Neural cell (in vitro differentiated cells): ENCODE measurements at regions not wholly inside any gene's neighbourhood (a gene's known extent, or its start where the extent isn't known, plus 50 kb on each side); places are given as distances from the start of the nearest gene placed in this dataset.

Source experiments
- H2AFZ ChIP-seq: fragments of 200-600, 300-800 bp; sonication (generic), shearing (Covaris generic); 2 replicates; pipeline ENCODE4 v1.6.0; 2014; ENCODE audit warnings: low read depth, mild to moderate bottlenecking, antibody characterized with exemption, low read length, moderate library complexity
- H3F3A ChIP-seq: fragments of 200-600 bp; shearing (Covaris generic); 2 replicates; pipeline ENCODE4 v1.6.1; 2016; ENCODE audit warnings: mild to moderate bottlenecking, moderate library complexity, mixed read lengths, antibody characterized with exemption, low read length; ENCODE audit not compliant: insufficient read depth, poor library complexity, severe bottlenecking
- H3K27ac ChIP-seq: fragments of 200-600, 300-800 bp; sonication (generic), shearing (Covaris generic); 2 replicates; pipeline ENCODE4 v1.5.1; 2014; ENCODE audit warnings: mild to moderate bottlenecking, low read length, moderate library complexity
- H3K27me3 ChIP-seq: fragments of 300-800, 200-600 bp; sonication (generic), shearing (Covaris generic); 2 replicates; pipeline ENCODE4 v1.6.0; 2014; ENCODE audit warnings: mild to moderate bottlenecking, low read depth, low read length, moderate library complexity; ENCODE audit not compliant: insufficient read depth
- H3K36me3 ChIP-seq: fragments of 300-800, 200-600 bp; sonication (generic), shearing (Covaris generic); 2 replicates; pipeline ENCODE4 v1.5.1; 2014; ENCODE audit warnings: mild to moderate bottlenecking, antibody characterized with exemption, low read length, moderate library complexity; ENCODE audit not compliant: insufficient read depth
- H3K4me2 ChIP-seq: fragments of 300-800, 200-600 bp; sonication (generic), shearing (Covaris generic); 2 replicates; pipeline ENCODE4 v1.6.0; 2014; ENCODE audit warnings: mild to moderate bottlenecking, low read length
- H3K4me3 ChIP-seq: fragments of 300-800, 200-600 bp; sonication (generic), shearing (Covaris generic); 2 replicates; pipeline ENCODE4 v1.5.1; 2014; ENCODE audit warnings: mild to moderate bottlenecking, low read length, moderate library complexity
- H3K79me2 ChIP-seq: fragments of 200-600 bp; shearing (Covaris generic); replicated peaks from 2 replicates; pipeline ENCODE4 v1.6.0; 2014; ENCODE audit warnings: mild to moderate bottlenecking, low read length, moderate library complexity; ENCODE audit not compliant: insufficient read depth
- H3K9ac ChIP-seq: fragments of 300-800, 200-600 bp; sonication (generic), shearing (Covaris generic); 2 replicates; pipeline ENCODE4 v1.6.1; 2016; ENCODE audit warnings: mild to moderate bottlenecking, low read length, mixed read lengths
- H3K9me2 ChIP-seq: fragments of 200-600 bp; shearing (Covaris generic); 2 replicates; pipeline ENCODE4 v1.6.1; 2016; ENCODE audit warnings: mild to moderate bottlenecking, low read length, mixed read lengths; ENCODE audit not compliant: insufficient read depth
- H3K9me3 ChIP-seq: fragments of 200-600, 300-800 bp; sonication (generic), shearing (Covaris generic); 2 replicates; pipeline ENCODE4 v1.6.1; 2016; ENCODE audit warnings: mild to moderate bottlenecking, mixed run types, low read length, moderate library complexity, mixed read lengths
- H4K20me1 ChIP-seq: fragments of 200-600 bp; shearing (Covaris generic); 2 replicates; pipeline ENCODE4 v1.6.1; 2016; ENCODE audit warnings: mild to moderate bottlenecking, mixed run types; ENCODE audit not compliant: insufficient read depth
- EP300 ChIP-seq: fragments of 450-650 bp; conservative IDR thresholded peaks from 2 replicates; pipeline ENCODE4 v1.6.1; 2014; ENCODE audit warnings: antibody characterized with exemption, mild to moderate bottlenecking, moderate library complexity; ENCODE audit not compliant: poor library complexity, severe bottlenecking
- EZH2 ChIP-seq: fragments of 200-600, 300-800 bp; shearing (Covaris generic), sonication (generic); IDR thresholded peaks from 2 replicates; pipeline ENCODE4 v1.6.1; 2014; ENCODE audit warnings: antibody characterized with exemption, low read length, borderline replicate concordance, mild to moderate bottlenecking; ENCODE audit not compliant: insufficient read depth, poor library complexity, severe bottlenecking
- MXI1 ChIP-seq: fragments of 450-650 bp; conservative IDR thresholded peaks from 2 replicates; pipeline ENCODE4 v1.6.1; 2014; ENCODE audit warnings: antibody characterized with exemption, mild to moderate bottlenecking; ENCODE audit not compliant: poor library complexity, severe bottlenecking
- POLR2AphosphoS5 ChIP-seq: IDR thresholded peaks from 2 replicates; pipeline ENCODE4 v1.6.1; 2012
- RAD21 ChIP-seq: fragments of 450-650 bp; conservative IDR thresholded peaks from 2 replicates; pipeline ENCODE4 v1.6.1; 2014; ENCODE audit warnings: antibody characterized with exemption, mild to moderate bottlenecking, moderate library complexity
- SMC3 ChIP-seq: fragments of 450-650 bp; conservative IDR thresholded peaks from 2 replicates; pipeline ENCODE4 v1.6.1; 2014; ENCODE audit warnings: antibody characterized with exemption, mild to moderate bottlenecking, moderate library complexity; ENCODE audit not compliant: poor library complexity
- TAF1 ChIP-seq: IDR thresholded peaks from 2 replicates; pipeline ENCODE4 v1.6.1; 2012; ENCODE audit warnings: low read depth
- TF ChIP-seq, protein P1 (sequence below): fragments of 450-650 bp; IDR thresholded peaks from 2 replicates; pipeline ENCODE4 v1.5.1; 2014; ENCODE audit warnings: antibody characterized with exemption, mild to moderate bottlenecking, moderate library complexity; ENCODE audit not compliant: poor library complexity, severe bottlenecking
- TF ChIP-seq, protein P2 (sequence below): IDR thresholded peaks from 2 replicates; pipeline ENCODE4 v1.6.1; 2012; ENCODE audit warnings: borderline replicate concordance

GRCh38 chr16:13545271-13545670, 374.7 kb upstream of the ERCC4 start:
- no peak for TF ChIP-seq EZH2
- TF ChIP-seq TAF1 = no peak
- TF ChIP-seq, protein P1, sequence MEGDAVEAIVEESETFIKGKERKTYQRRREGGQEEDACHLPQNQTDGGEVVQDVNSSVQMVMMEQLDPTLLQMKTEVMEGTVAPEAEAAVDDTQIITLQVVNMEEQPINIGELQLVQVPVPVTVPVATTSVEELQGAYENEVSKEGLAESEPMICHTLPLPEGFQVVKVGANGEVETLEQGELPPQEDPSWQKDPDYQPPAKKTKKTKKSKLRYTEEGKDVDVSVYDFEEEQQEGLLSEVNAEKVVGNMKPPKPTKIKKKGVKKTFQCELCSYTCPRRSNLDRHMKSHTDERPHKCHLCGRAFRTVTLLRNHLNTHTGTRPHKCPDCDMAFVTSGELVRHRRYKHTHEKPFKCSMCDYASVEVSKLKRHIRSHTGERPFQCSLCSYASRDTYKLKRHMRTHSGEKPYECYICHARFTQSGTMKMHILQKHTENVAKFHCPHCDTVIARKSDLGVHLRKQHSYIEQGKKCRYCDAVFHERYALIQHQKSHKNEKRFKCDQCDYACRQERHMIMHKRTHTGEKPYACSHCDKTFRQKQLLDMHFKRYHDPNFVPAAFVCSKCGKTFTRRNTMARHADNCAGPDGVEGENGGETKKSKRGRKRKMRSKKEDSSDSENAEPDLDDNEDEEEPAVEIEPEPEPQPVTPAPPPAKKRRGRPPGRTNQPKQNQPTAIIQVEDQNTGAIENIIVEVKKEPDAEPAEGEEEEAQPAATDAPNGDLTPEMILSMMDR = no peak
- no peak for TF ChIP-seq SMC3
- no peak for TF ChIP-seq RAD21
- no peak for TF ChIP-seq EP300
- no peak for TF ChIP-seq MXI1
- no peak for TF ChIP-seq POLR2AphosphoS5
- Histone ChIP-seq H3K36me3 (no peaks in the 10 kb centered on the region), H3K9ac (no peak overlapping the region), H3K4me3 (no peak overlapping the region), H3K27me3 (no peaks in the 10 kb centered on the region), H2AFZ (no peak overlapping the region), H3K4me2 (no peak overlapping the region), H3K27ac (no peak overlapping the region), H4K20me1 (no peaks in the 10 kb centered on the region), H3F3A (no peaks in the 10 kb centered on the region), H3K79me2 (no peaks in the 10 kb centered on the region), H3K9me3 (no peaks in the 10 kb centered on the region), H3K9me2 (no peaks in the 10 kb centered on the region)

- Histone ChIP-seq H3K9me3 (no peaks in the 10 kb centered on the region), H3K36me3 (no peaks in the 10 kb centered on the region), H3K4me2 (no peak overlapping the region), H2AFZ (no peak overlapping the region), H3F3A (no peaks in the 10 kb centered on the region), H3K27ac (no peak overlapping the region), H3K4me3 (no peak overlapping the region), H3K27me3 (no peaks in the 10 kb centered on the region), H3K79me2 (no peaks in the 10 kb centered on the region), H3K9ac (no peak overlapping the region), H4K20me1 (no peaks in the 10 kb centered on the region), H3K9me2 (no peaks in the 10 kb centered on the region)
- TF ChIP-seq RAD21 (no peak), POLR2AphosphoS5 (no peak), SMC3 (no peak), EP300 (no peak), MXI1 (no peak), TAF1 (no peak)
- TF ChIP-seq, protein P2, sequence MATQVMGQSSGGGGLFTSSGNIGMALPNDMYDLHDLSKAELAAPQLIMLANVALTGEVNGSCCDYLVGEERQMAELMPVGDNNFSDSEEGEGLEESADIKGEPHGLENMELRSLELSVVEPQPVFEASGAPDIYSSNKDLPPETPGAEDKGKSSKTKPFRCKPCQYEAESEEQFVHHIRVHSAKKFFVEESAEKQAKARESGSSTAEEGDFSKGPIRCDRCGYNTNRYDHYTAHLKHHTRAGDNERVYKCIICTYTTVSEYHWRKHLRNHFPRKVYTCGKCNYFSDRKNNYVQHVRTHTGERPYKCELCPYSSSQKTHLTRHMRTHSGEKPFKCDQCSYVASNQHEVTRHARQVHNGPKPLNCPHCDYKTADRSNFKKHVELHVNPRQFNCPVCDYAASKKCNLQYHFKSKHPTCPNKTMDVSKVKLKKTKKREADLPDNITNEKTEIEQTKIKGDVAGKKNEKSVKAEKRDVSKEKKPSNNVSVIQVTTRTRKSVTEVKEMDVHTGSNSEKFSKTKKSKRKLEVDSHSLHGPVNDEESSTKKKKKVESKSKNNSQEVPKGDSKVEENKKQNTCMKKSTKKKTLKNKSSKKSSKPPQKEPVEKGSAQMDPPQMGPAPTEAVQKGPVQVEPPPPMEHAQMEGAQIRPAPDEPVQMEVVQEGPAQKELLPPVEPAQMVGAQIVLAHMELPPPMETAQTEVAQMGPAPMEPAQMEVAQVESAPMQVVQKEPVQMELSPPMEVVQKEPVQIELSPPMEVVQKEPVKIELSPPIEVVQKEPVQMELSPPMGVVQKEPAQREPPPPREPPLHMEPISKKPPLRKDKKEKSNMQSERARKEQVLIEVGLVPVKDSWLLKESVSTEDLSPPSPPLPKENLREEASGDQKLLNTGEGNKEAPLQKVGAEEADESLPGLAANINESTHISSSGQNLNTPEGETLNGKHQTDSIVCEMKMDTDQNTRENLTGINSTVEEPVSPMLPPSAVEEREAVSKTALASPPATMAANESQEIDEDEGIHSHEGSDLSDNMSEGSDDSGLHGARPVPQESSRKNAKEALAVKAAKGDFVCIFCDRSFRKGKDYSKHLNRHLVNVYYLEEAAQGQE = no peak
- TF ChIP-seq, protein P1 = no peak
Measured at GRCh38 chr16:13550254-13550653, 369.7 kb upstream of the ERCC4 start.
